ENCODE measurements at regions not wholly inside any gene's neighbourhood (a gene's known extent, or its start where the extent isn't known, plus 50 kb on each side); places are given as distances from the start of the nearest gene placed in this dataset.

GRCh38 chr13:105547851-105548250 lies 987.6 kb downstream of the EFNB2 start:
- TF ChIP-seq CTCF (conservative IDR thresholded peaks at IDR 0.05; ENCODE audit: control insufficient read depth, insufficient read depth, low read depth, low read length): no peak
- H3K4me3 ChIP-seq (ENCODE audit: control insufficient read depth, low read depth, low read length): no peak overlapping the region
- DNase-seq (ENCODE audit: low read depth): no peak

- no peak overlapping the region for H3K4me3 ChIP-seq (ENCODE audit: control insufficient read depth, low read depth, low read length)
- TF ChIP-seq CTCF (conservative IDR thresholded peaks at IDR 0.05; ENCODE audit: control insufficient read depth, insufficient read depth, low read depth, low read length): no peak
- DNase-seq (ENCODE audit: low read depth): no peak
Observed at GRCh38 chr13:105545811-105546210, 989.7 kb downstream of the EFNB2 start.

- no peak overlapping the region for H3K4me3 ChIP-seq (ENCODE audit: control insufficient read depth, low read depth, low read length)
Observed at GRCh38 chr13:105543742-105544141, 991.7 kb downstream of the EFNB2 start.

GRCh38 chr13:105541565-105541964 lies 993.9 kb downstream of the EFNB2 start:
- no peak for TF ChIP-seq CTCF (conservative IDR thresholded peaks at IDR 0.05; ENCODE audit: control insufficient read depth, insufficient read depth, low read depth, low read length)
- DNase-seq (ENCODE audit: low read depth): no peak
- H3K4me3 ChIP-seq (ENCODE audit: control insufficient read depth, low read depth, low read length): no peak overlapping the region

More at GRCh38 chr13:105543742-105544141, 991.7 kb downstream of the EFNB2 start:
- no peak for TF ChIP-seq CTCF (conservative IDR thresholded peaks at IDR 0.05; ENCODE audit: control insufficient read depth, insufficient read depth, low read depth, low read length)
- DNase-seq (ENCODE audit: low read depth): no peak

- TF ChIP-seq CTCF (conservative IDR thresholded peaks at IDR 0.05; ENCODE audit: control insufficient read depth, insufficient read depth, low read depth, low read length): no peak
- no peak for DNase-seq (ENCODE audit: low read depth)
- no peak overlapping the region for H3K4me3 ChIP-seq (ENCODE audit: control insufficient read depth, low read depth, low read length)
Observed at GRCh38 chr13:105538346-105538745, 997.1 kb downstream of the EFNB2 start.

- no peak for DNase-seq (ENCODE audit: low read depth)
- TF ChIP-seq CTCF (conservative IDR thresholded peaks at IDR 0.05; ENCODE audit: control insufficient read depth, insufficient read depth, low read depth, low read length): no peak
- no peak overlapping the region for H3K4me3 ChIP-seq (ENCODE audit: control insufficient read depth, low read depth, low read length)
Observed at GRCh38 chr13:105537113-105537512, 998.3 kb downstream of the EFNB2 start.

GRCh38 chr13:105530468-105530867 lies 1005.0 kb downstream of the EFNB2 start:
- no peak for TF ChIP-seq CTCF (conservative IDR thresholded peaks at IDR 0.05; ENCODE audit: control insufficient read depth, insufficient read depth, low read depth, low read length)
- H3K4me3 ChIP-seq (ENCODE audit: control insufficient read depth, low read depth, low read length): no peak overlapping the region
- no peak for DNase-seq (ENCODE audit: low read depth)
